HepG2 (cell line): ENCODE measurements at regions not wholly inside any gene's neighbourhood (a gene's known extent, or its start where the extent isn't known, plus 50 kb on each side); places are given as distances from the start of the nearest gene placed in this dataset.

Experiments used
- ATAC-seq: fragments of 200-7000 bp; cut with Tn5 transposase; 3 replicates; pipeline ENCODE4 v1.9.1; 2020; ENCODE audit warnings: mild to moderate bottlenecking, moderate library complexity
- BruUV-seq: library from RNA; stranded (reverse); fragments of 400-500 nt; replicated peaks from 2 replicates; lab custom pipeline; 2021; lab: Mats Ljungman, UMichigan
- CTCF ChIA-PET: fragments of 300-600 bp; formaldehyde crosslinking; extraction: SDS; loops from one replicate; lab custom pipeline; 2021; ENCODE audit warnings: low total read pairs, inconsistent platforms, low intra/inter-chr PET ratio; lab: Yijun Ruan, JAX
- POLR2A ChIA-PET: fragments of 350-600 bp; sonication (Branson Sonifier 250); formaldehyde crosslinking; loops from one replicate; lab custom pipeline; 2020; ENCODE audit warnings: antibody characterized with exemption, inconsistent platforms; lab: Yijun Ruan, JAX
- DNase-seq: peaks from one replicate; pipeline ENCODE4 v3.0.0-alpha.2; 2015; ENCODE audit warnings: low spot score
- FAIRE-seq: peaks from 3 replicates; lab custom pipeline; 2011; peaks lifted over from hg19 to GRCh38; lab: Jason Lieb, UNC
- H2AFZ ChIP-seq: one replicate; pipeline ENCODE4 v1.6.1; 2011; ENCODE audit warnings: low read length, inconsistent platforms
- H3K27ac ChIP-seq: fragments of 300-600 bp; 3 replicates; pipeline ENCODE4 v1.8.0; 2011; ENCODE audit warnings: mixed run types, mild to moderate bottlenecking, mixed read lengths, low read length, inconsistent platforms; ENCODE audit not compliant: insufficient read depth; ENCODE audit errors: extremely low read length
- H3K27me3 ChIP-seq, 2 experiments: fragments of 200-600 bp in 1 of 2; 2 replicates in 1 of 2; 3 replicates in 1 of 2; pipeline versions ENCODE4 v1.6.0 to v1.8.0; 2011; ENCODE audit warnings: low read length in 2 of 2, mild to moderate bottlenecking in 2 of 2, moderate library complexity in 2 of 2, inconsistent platforms in 1 of 2; ENCODE audit not compliant: insufficient read depth in 2 of 2, control insufficient read depth in 1 of 2
- H3K36me3 ChIP-seq, 2 experiments: fragments of 200-600 bp in 1 of 2; replicated peaks in 1 of 2; 2 replicates in 1 of 2; 3 replicates in 1 of 2; pipeline versions ENCODE4 v1.5.1 to v1.8.0; 2011; ENCODE audit warnings: low read length in 2 of 2, inconsistent platforms in 1 of 2; ENCODE audit not compliant: insufficient read depth in 2 of 2, control insufficient read depth in 1 of 2
- H3K4me1 ChIP-seq: 2 replicates; pipeline ENCODE4 v1.5.1; 2012; ENCODE audit warnings: low read length, inconsistent platforms; ENCODE audit not compliant: insufficient read depth
- H3K4me2 ChIP-seq: 2 replicates; pipeline ENCODE4 v1.6.0; 2011; ENCODE audit warnings: low read depth, low read length, inconsistent platforms
- H3K4me3 ChIP-seq, 3 experiments: fragments of 200-600 bp in 1 of 3; sonication (generic), shearing (Covaris generic) in 1 of 3; replicated peaks in 1 of 3; 2 replicates each; pipeline ENCODE4 v1.5.1; 2011 to 2016; ENCODE audit warnings: low read length in 3 of 3, inconsistent platforms in 2 of 3, low read depth in 2 of 3, mild to moderate bottlenecking in 2 of 3, control low read depth in 1 of 3, mixed read lengths in 1 of 3; ENCODE audit not compliant: insufficient read depth in 1 of 3
- H3K79me2 ChIP-seq: one replicate; pipeline ENCODE4 v1.6.1; 2011; ENCODE audit warnings: low read length, inconsistent platforms; ENCODE audit not compliant: insufficient read depth
- H3K9ac ChIP-seq: 2 replicates; pipeline ENCODE4 v1.6.0; 2011; ENCODE audit warnings: mild to moderate bottlenecking, low read depth, low read length, inconsistent platforms; ENCODE audit not compliant: insufficient read depth
- H3K9me3 ChIP-seq: 2 replicates; pipeline ENCODE4 v1.5.1; 2012; ENCODE audit warnings: mild to moderate bottlenecking, low read length
- H4K20me1 ChIP-seq: 2 replicates; pipeline ENCODE4 v1.6.0; 2011; ENCODE audit warnings: inconsistent platforms, mild to moderate bottlenecking, low read length, moderate library complexity; ENCODE audit not compliant: insufficient read depth
- ARID2 ChIP-seq: sonication (generic); formaldehyde crosslinking; IDR thresholded peaks from 2 replicates; pipeline ENCODE4 v1.8.1; 2022; ENCODE audit warnings: mild to moderate bottlenecking, missing genetic modification reagents, borderline replicate concordance
- BHLHE40 ChIP-seq: IDR thresholded peaks from 2 replicates; pipeline ENCODE4 v1.6.1; 2011; ENCODE audit warnings: low read length, improper control_type of control experiment
- HOXA3 ChIP-seq: sonication (generic); formaldehyde crosslinking; IDR thresholded peaks from 2 replicates; pipeline ENCODE4 v1.5.0; 2020; ENCODE audit warnings: missing genetic modification reagents
- KAT8 ChIP-seq: IDR thresholded peaks from 2 replicates; pipeline ENCODE4 v1.6.1; 2016; ENCODE audit warnings: missing genetic modification reagents, missing compliant biosample characterization
- KDM4B ChIP-seq: sonication (generic); formaldehyde crosslinking; IDR thresholded peaks from 2 replicates; pipeline ENCODE4 v1.4.0; 2020; ENCODE audit warnings: missing genetic modification reagents
- KLF6 ChIP-seq: IDR thresholded peaks from 2 replicates; pipeline ENCODE4 v1.8.0; 2016; ENCODE audit warnings: missing biosample characterization, missing genetic modification reagents
- KMT2B ChIP-seq: IDR thresholded peaks from 2 replicates; pipeline ENCODE4 v1.6.1; 2016; ENCODE audit warnings: missing genetic modification reagents, missing compliant biosample characterization
- NCOA1 ChIP-seq: sonication (generic); formaldehyde crosslinking; IDR thresholded peaks from 2 replicates; pipeline ENCODE4 v1.9.0; 2021; ENCODE audit warnings: missing genetic modification reagents
- NCOA2 ChIP-seq: sonication (generic); formaldehyde crosslinking; IDR thresholded peaks from 2 replicates; pipeline ENCODE4 v1.8.0; 2022; ENCODE audit warnings: inconsistent platforms
- PITX1 ChIP-seq: sonication (generic); formaldehyde crosslinking; IDR thresholded peaks from 2 replicates; pipeline ENCODE4 v1.5.1; 2020; ENCODE audit warnings: mild to moderate bottlenecking, missing genetic modification reagents
- PPARG ChIP-seq: conservative IDR thresholded peaks from 2 replicates; pipeline ENCODE4 v1.6.1; 2016; ENCODE audit warnings: missing biosample characterization, missing genetic modification reagents
- SALL1 ChIP-seq: sonication (generic); formaldehyde crosslinking; IDR thresholded peaks from 2 replicates; pipeline ENCODE4 v1.8.0; 2022; ENCODE audit warnings: mild to moderate bottlenecking, missing genetic modification reagents
- SAP130 ChIP-seq: IDR thresholded peaks from 2 replicates; pipeline ENCODE4 v1.6.1; 2016; ENCODE audit warnings: low read depth
- SMC3 ChIP-seq: IDR thresholded peaks from 2 replicates; pipeline ENCODE4 v1.6.1; 2011; ENCODE audit warnings: low read length, improper control_type of control experiment
- SSRP1 ChIP-seq: IDR thresholded peaks from 2 replicates; pipeline ENCODE4 v1.6.1; 2016; ENCODE audit warnings: control low read depth
- STAG1 ChIP-seq: sonication (generic); formaldehyde crosslinking; IDR thresholded peaks from 2 replicates; pipeline ENCODE4 v1.4.0; 2020; ENCODE audit warnings: missing genetic modification reagents
- TEAD2 ChIP-seq: sonication (generic); formaldehyde crosslinking; IDR thresholded peaks from 2 replicates; pipeline ENCODE4 v1.9.0; 2021; ENCODE audit warnings: missing genetic modification reagents
- ZFX ChIP-seq: sonication (generic); formaldehyde crosslinking; IDR thresholded peaks from 2 replicates; pipeline ENCODE4 v1.4.0; 2020; ENCODE audit warnings: mild to moderate bottlenecking, low read depth, missing genetic modification reagents, moderate library complexity
- ZNF124 ChIP-seq: sonication (generic); formaldehyde crosslinking; IDR thresholded peaks from 2 replicates; pipeline ENCODE4 v1.4.0; 2020; ENCODE audit warnings: missing genetic modification reagents
- ZNF136 ChIP-seq: sonication (generic); formaldehyde crosslinking; IDR thresholded peaks from 2 replicates; pipeline ENCODE4 v1.8.1; 2022; ENCODE audit warnings: low read depth, mild to moderate bottlenecking, moderate library complexity, missing genetic modification reagents
- ZNF333 ChIP-seq: sonication (generic); formaldehyde crosslinking; IDR thresholded peaks from 2 replicates; pipeline ENCODE4 v1.4.0; 2020; ENCODE audit warnings: mild to moderate bottlenecking, missing genetic modification reagents, borderline replicate concordance
- ZNF543 ChIP-seq: sonication (generic); formaldehyde crosslinking; IDR thresholded peaks from 2 replicates; pipeline ENCODE4 v1.4.0; 2020; ENCODE audit warnings: mild to moderate bottlenecking, missing genetic modification reagents
- ZNF570 ChIP-seq: sonication (generic); formaldehyde crosslinking; IDR thresholded peaks from 2 replicates; pipeline ENCODE4 v1.4.0; 2020; ENCODE audit warnings: mild to moderate bottlenecking, missing genetic modification reagents, borderline replicate concordance
- ZNF768 ChIP-seq: sonication (generic); formaldehyde crosslinking; IDR thresholded peaks from 2 replicates; pipeline ENCODE4 v1.4.0; 2020; ENCODE audit warnings: missing genetic modification reagents
- ZNF777 ChIP-seq: sonication (generic); formaldehyde crosslinking; IDR thresholded peaks from 2 replicates; pipeline ENCODE4 v1.4.0; 2020; ENCODE audit warnings: missing genetic modification reagents
- WGBS: methylation state at CpG from one replicate; pipeline ENCODE4 v1.1.6; 2017; ENCODE audit warnings: low lambda C conversion rate; 5-methylcytosine and 5-hydroxymethylcytosine counted together
- in situ Hi-C: cut with HindIII; loops from 2 replicates; pipeline ENCODE4 v1.10.0; 2017; ENCODE audit warnings: low pct_unique_long_range_greater_than_20kb; ENCODE audit not compliant: extremely low pct_ligation_motif_present
- intact Hi-C: fragments of 100-400 bp; cut with micrococcal nuclease; formaldehyde crosslinking; loops from one replicate; pipeline ENCODE4 v1.10.0; 2022; ENCODE audit not compliant: unreplicated experiment
- TF ChIP-seq, protein P1 (sequence below): sonication (generic); formaldehyde crosslinking; IDR thresholded peaks from 2 replicates; pipeline ENCODE4 v1.8.0; 2022; ENCODE audit warnings: mild to moderate bottlenecking, missing genetic modification reagents; ENCODE audit not compliant: insufficient replicate concordance

DNA sequence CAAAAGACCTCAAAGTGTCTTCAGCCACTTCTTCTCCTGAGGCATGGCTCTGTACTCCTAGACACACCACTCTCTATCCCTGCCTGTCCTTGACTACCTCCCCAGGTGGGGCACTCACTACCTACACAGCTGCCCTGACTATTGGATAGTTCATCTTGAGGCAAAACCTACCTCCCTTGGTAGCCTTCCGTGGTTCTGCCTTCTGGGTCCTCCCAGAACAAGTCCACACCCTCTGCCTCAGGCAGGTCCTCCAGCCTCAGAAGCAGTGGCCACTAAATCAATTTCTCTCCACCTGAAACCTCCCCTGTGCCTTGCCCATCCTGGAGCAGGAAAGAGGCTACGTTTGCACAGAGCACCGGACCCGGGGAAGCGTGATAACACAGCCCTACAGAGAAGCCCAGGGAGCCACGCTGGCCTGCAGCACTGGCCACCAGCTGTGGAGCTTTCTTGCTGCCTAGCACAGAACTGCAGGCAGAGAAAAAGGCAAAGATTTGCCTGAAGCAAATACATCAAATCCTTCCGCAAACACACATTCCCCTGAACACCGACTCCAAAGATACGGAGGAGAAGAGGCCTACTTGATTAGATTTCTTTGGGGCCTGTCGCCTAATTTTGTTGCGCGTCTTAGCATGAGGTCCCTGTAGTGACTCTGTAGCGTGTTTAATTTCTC is 141.8 kb downstream of the C9orf50 start:
- peak overlapping the region in 1 of 3 experiments; percentile 41; a peak in 2 of 6 replicates for H3K4me3 ChIP-seq
- H4K20me1 ChIP-seq: no peaks in the 10 kb centered on the region
- intact Hi-C loops: loop anchor here (5.0 kb wide), 2 partner anchors 72 to 137 kb away; no protein-coding TSS in a partner anchor
- H3K9me3 ChIP-seq: no peaks in the 10 kb centered on the region; the same call in 1 of the 2 replicates
- H3K27me3 ChIP-seq: no peaks in the 10 kb centered on the region
- H3K79me2 ChIP-seq: no peaks in the 10 kb centered on the region
- POLR2A ChIA-PET: interaction anchor here (0.8 to 1.0 kb wide), 2 partner anchors 36 to 80 kb away, joined by 3 to 4 read pairs; no protein-coding TSS in a partner anchor
- 14% methylated on average over 8 of the region's 13 CpGs for WGBS
- CTCF ChIA-PET: no interaction called here
- no peak overlapping the region for H3K27ac ChIP-seq
- BruUV-seq: no TSS peak
- DNase-seq (peak; percentile 49), FAIRE-seq (peak; percentile 56), ATAC-seq (peak; percentile 72)
- no peak overlapping the region for H2AFZ ChIP-seq
- peak overlapping the region; percentile 63 for H3K4me2 ChIP-seq
- peak overlapping the region; percentile 34 for H3K9ac ChIP-seq
- in situ Hi-C loops: loop anchor here (10.0 kb wide), 1 partner anchor 304 kb away; the partner anchor contains the start of gene IER5L
- H3K4me1 ChIP-seq: peaks cover 71% of the 10 kb centered on the region
- no peaks in the 10 kb centered on the region for H3K36me3 ChIP-seq
- TF ChIP-seq HOXA3 (CRISPR knock-in tag): 0 out of 2 replicates have a peak, but pooled peaks have one; percentile 18
- no peak for TF ChIP-seq KDM4B
- no peak for TF ChIP-seq ZNF333 (CRISPR knock-in tag)
- no peak for TF ChIP-seq ZNF777 (CRISPR knock-in tag)
- no peak for TF ChIP-seq ARID2 (CRISPR knock-in tag)
- peak; percentile 69; the same call in 1 of the 2 replicates for TF ChIP-seq ZNF768
- peak; percentile 41; the same call in 1 of the 2 replicates for TF ChIP-seq SALL1
- peak; percentile 16; the same call in 1 of the 2 replicates for TF ChIP-seq SAP130 (CRISPR knock-in tag)
- TF ChIP-seq TEAD2 (CRISPR knock-in tag): no peak
- no peak for TF ChIP-seq KLF6
- no peak for TF ChIP-seq SMC3
- TF ChIP-seq PPARG (CRISPR knock-in tag): no peak
- TF ChIP-seq NCOA2: no peak
- TF ChIP-seq ZNF136: no peak
- TF ChIP-seq KMT2B: peak; percentile 19; the same call in 1 of the 2 replicates
- peak; percentile 75; the same call in 1 of the 2 replicates for TF ChIP-seq SSRP1 (CRISPR knock-in tag)
- TF ChIP-seq ZFX (CRISPR knock-in tag): peak; percentile 43; the same call in 1 of the 2 replicates
- peak; percentile 94 for TF ChIP-seq PITX1
- TF ChIP-seq KAT8: peak; percentile 40; the same call in 1 of the 2 replicates
- TF ChIP-seq, protein P1, sequence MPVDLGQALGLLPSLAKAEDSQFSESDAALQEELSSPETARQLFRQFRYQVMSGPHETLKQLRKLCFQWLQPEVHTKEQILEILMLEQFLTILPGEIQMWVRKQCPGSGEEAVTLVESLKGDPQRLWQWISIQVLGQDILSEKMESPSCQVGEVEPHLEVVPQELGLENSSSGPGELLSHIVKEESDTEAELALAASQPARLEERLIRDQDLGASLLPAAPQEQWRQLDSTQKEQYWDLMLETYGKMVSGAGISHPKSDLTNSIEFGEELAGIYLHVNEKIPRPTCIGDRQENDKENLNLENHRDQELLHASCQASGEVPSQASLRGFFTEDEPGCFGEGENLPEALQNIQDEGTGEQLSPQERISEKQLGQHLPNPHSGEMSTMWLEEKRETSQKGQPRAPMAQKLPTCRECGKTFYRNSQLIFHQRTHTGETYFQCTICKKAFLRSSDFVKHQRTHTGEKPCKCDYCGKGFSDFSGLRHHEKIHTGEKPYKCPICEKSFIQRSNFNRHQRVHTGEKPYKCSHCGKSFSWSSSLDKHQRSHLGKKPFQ (CRISPR knock-in tag): no peak
- 0 out of 2 replicates have a peak, but pooled peaks have one; percentile 30 for TF ChIP-seq ZNF543 (CRISPR knock-in tag)
- TF ChIP-seq ZNF570 (CRISPR knock-in tag): no peak
- no peak for TF ChIP-seq ZNF124 (CRISPR knock-in tag)
- TF ChIP-seq NCOA1 (CRISPR knock-in tag): no peak
- peak; percentile 12; the same call in 1 of the 2 replicates for TF ChIP-seq STAG1 (CRISPR knock-in tag)
- no peak for TF ChIP-seq BHLHE40
